NCI-H2171 treated with DMSO at 0.1 percent for 48 hours (cell line): ENCODE measurements at regions not wholly inside any gene's neighbourhood (a gene's known extent, or its start where the extent isn't known, plus 50 kb on each side); places are given as distances from the start of the nearest gene placed in this dataset.
"Not testable (repeated sequence)": the region's sequence is repeated elsewhere in the genome, so short reads cannot be mapped to it uniquely, and the experiment has no call there.

Source experiments
- DNase-seq: peaks from one replicate; lab custom pipeline; 2025; lab: John Stamatoyannopoulos, UW

GRCh38 chr16:88332921-88333825 lies 49.6 kb upstream of the ZNF469 start:
- DNase-seq: not testable (repeated sequence)
